Neural progenitor cell (in vitro differentiated cells): ENCODE measurements at regions not wholly inside any gene's neighbourhood (a gene's known extent, or its start where the extent isn't known, plus 50 kb on each side); places are given as distances from the start of the nearest gene placed in this dataset.

Experiments used
- EZH2 ChIP-seq: fragments of 200-600 bp; sonication (generic); IDR thresholded peaks from 2 replicates; pipeline ENCODE4 v1.6.1; 2017; ENCODE audit warnings: antibody characterized with exemption, mild to moderate bottlenecking, moderate library complexity
- EZH2phosphoT487 ChIP-seq: fragments of 200-600 bp; sonication (generic); IDR thresholded peaks from 2 replicates; pipeline ENCODE4 v1.6.1; 2017; ENCODE audit warnings: antibody characterized with exemption
- TF ChIP-seq, protein P1 (sequence below): fragments of 200-600 bp; sonication (generic); IDR thresholded peaks from 2 replicates; pipeline ENCODE4 v1.5.1; 2017; ENCODE audit warnings: antibody characterized with exemption, mild to moderate bottlenecking

DNA sequence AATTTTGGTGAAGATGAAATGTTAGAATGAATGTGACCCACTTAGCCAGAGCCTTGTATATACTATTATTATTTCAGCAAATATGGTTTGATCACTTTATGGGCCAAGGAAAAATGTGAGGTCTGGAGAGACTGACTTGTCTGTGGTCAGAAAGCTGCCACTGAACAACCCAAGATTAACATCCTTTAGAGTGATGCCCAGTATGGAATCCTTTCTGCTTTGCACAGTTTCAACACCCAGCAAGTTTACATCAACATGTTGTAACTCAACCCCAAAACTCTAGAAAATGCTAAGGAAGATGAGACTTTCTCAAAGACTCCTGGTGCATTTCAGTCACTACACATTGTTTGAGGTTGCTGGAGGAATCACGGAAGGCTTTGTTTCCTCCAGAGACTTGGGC is 107.7 kb downstream of the SNX19 start:
- TF ChIP-seq, protein P1, sequence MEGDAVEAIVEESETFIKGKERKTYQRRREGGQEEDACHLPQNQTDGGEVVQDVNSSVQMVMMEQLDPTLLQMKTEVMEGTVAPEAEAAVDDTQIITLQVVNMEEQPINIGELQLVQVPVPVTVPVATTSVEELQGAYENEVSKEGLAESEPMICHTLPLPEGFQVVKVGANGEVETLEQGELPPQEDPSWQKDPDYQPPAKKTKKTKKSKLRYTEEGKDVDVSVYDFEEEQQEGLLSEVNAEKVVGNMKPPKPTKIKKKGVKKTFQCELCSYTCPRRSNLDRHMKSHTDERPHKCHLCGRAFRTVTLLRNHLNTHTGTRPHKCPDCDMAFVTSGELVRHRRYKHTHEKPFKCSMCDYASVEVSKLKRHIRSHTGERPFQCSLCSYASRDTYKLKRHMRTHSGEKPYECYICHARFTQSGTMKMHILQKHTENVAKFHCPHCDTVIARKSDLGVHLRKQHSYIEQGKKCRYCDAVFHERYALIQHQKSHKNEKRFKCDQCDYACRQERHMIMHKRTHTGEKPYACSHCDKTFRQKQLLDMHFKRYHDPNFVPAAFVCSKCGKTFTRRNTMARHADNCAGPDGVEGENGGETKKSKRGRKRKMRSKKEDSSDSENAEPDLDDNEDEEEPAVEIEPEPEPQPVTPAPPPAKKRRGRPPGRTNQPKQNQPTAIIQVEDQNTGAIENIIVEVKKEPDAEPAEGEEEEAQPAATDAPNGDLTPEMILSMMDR: no peak
- TF ChIP-seq EZH2: no peak
- TF ChIP-seq EZH2phosphoT487: no peak
